Mucosa of descending colon (tissue), 3 donors: ENCODE measurements at regions not wholly inside any gene's neighbourhood (a gene's known extent, or its start where the extent isn't known, plus 50 kb on each side); places are given as distances from the start of the nearest gene placed in this dataset.

Source experiments
- ATAC-seq: fragments of 200-7000 bp; cut with Tn5 transposase; one replicate; pipeline ENCODE4 v1.9.1; 2020; ENCODE audit warnings: mild to moderate bottlenecking, moderate library complexity
- DNase-seq, 3 donors: peaks; one replicate each; pipeline ENCODE4 v3.0.0-alpha.2; 2020
- H3K36me3 ChIP-seq: fragments of 200-600 bp; one replicate; pipeline ENCODE4 v1.8.0; 2021; ENCODE audit warnings: low read depth, mild to moderate bottlenecking
- H3K4me1 ChIP-seq: fragments of 200-600 bp; one replicate; pipeline ENCODE4 v1.8.0; 2021; ENCODE audit warnings: low read depth, mild to moderate bottlenecking
- H3K4me3 ChIP-seq: fragments of 200-600 bp; one replicate; pipeline ENCODE4 v1.8.0; 2021; ENCODE audit warnings: mild to moderate bottlenecking
- H3K9me3 ChIP-seq: fragments of 200-600 bp; one replicate; pipeline ENCODE4 v1.8.0; 2021; ENCODE audit warnings: mild to moderate bottlenecking
- intact Hi-C, 2 donors: fragments of 100-400 bp; cut with DNase I in 1 of 2; cut with micrococcal nuclease in 1 of 2; formaldehyde crosslinking; loops; one replicate each; pipeline versions ENCODE4 v1.11.0 to v1.11.1; 2022; cut with DNase I, micrococcal nuclease
- TF ChIP-seq, protein P1 (sequence below): fragments of 200-600 bp; IDR thresholded peaks from one replicate; pipeline ENCODE4 v1.8.0; 2022; ENCODE audit warnings: antibody characterized with exemption, mild to moderate bottlenecking
- donor health status: DM: no; HTN: no; CAD: no; lungs with moderate emphysema.
- donor health status: DM: no; HTN: no; CAD: no.
- donor health status: DM: no; HTN: yes; CAD: no.

DNA sequence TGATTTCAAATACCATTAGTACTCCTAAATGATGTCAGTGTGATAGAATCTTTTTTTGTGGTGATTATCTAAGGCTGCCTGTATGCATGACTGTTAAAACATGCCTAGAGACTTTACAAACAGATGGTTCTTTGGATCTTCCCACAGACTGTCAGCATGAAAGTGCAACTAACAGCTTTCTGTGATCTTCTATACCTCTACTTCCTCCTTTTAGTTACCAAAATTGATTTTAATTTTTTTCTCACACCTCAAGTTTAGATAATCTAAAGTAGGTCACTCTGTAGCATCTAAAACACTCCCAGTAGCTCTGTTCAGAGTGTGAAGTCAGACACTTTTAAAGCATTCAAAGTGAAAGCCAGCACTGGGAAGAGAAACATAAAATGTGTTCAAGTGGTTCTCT lies 534.5 kb downstream of the PTPRC start:
- DNase-seq: no peak
- Histone ChIP-seq H3K4me3 (no peak overlapping the region), H3K4me1 (no peaks in the 10 kb centered on the region), H3K9me3 (no peaks in the 10 kb centered on the region), H3K36me3 (no peaks in the 10 kb centered on the region)
- TF ChIP-seq, protein P1, sequence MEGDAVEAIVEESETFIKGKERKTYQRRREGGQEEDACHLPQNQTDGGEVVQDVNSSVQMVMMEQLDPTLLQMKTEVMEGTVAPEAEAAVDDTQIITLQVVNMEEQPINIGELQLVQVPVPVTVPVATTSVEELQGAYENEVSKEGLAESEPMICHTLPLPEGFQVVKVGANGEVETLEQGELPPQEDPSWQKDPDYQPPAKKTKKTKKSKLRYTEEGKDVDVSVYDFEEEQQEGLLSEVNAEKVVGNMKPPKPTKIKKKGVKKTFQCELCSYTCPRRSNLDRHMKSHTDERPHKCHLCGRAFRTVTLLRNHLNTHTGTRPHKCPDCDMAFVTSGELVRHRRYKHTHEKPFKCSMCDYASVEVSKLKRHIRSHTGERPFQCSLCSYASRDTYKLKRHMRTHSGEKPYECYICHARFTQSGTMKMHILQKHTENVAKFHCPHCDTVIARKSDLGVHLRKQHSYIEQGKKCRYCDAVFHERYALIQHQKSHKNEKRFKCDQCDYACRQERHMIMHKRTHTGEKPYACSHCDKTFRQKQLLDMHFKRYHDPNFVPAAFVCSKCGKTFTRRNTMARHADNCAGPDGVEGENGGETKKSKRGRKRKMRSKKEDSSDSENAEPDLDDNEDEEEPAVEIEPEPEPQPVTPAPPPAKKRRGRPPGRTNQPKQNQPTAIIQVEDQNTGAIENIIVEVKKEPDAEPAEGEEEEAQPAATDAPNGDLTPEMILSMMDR: no peak
- ATAC-seq: peak; percentile 55
- intact Hi-C loops: no loop called here

DNA sequence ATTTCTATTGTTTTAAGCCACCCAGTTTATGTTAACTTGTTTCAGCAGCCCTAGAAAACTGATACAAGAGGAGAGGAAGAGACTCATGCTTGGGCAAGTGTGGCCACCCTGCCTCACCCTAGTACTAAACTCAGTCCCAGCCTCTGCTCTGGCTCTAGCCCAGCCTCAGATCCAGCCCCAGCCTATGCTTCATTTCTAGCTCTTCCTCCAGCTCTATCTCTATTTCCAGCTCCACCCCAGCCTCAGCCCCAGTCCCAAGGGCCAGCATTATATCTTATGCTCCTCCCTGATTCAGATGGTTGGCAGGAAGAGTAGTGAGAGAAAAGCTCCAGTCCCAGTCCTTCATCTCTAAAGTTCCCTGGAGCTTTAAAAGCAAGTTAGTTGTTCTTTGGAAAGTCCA lies 535.5 kb downstream of the PTPRC start:
- DNase-seq (no peak), ATAC-seq (no peak)
- Histone ChIP-seq H3K4me3 (no peak overlapping the region), H3K4me1 (no peaks in the 10 kb centered on the region), H3K9me3 (no peaks in the 10 kb centered on the region), H3K36me3 (no peaks in the 10 kb centered on the region)
- TF ChIP-seq, protein P1: no peak
- intact Hi-C loops: no loop called here

DNA sequence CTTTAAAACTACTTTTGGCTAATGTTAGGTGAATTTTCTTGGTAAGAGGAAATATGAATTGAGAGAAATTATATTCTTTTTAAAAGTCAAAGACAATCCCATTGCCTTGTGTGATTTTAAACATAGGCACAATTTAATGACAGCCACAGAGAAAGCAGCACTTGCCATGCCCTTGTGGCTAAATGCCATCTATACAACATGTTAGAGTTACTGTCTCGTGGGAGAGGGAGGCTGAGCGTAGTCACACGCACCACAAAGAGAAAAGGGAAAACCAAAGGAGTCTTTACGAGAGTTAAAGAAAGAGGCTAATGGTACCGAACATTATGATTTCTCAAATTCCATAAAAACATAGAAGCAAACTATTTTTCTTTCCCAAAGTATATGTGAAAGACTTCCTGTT lies 537.9 kb downstream of the PTPRC start:
- DNase-seq: no peak
- Histone ChIP-seq H3K9me3 (no peaks in the 10 kb centered on the region), H3K36me3 (no peaks in the 10 kb centered on the region), H3K4me1 (no peaks in the 10 kb centered on the region), H3K4me3 (no peak overlapping the region)
- TF ChIP-seq, protein P1: no peak
- no peak for ATAC-seq
- intact Hi-C loops: no loop called here

DNA sequence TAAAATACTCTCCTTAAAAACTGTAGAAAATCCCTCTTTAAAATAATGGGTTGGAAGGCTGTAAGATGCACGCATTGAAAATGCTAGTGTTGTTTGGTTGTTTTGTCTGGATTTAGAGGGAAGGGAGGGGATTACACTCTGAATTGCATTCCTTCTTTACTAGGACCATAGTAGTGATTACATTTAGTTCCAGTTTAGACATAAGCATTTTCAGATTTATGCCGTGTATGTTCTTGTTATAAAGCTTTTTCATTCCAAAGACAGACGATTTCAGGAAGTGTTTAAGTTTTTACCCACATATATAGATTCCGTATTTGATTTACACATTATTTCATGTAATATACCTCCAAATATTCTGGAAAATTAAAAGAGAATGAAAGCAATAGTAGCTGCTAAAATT lies 538.4 kb downstream of the PTPRC start:
- ATAC-seq: no peak

DNA sequence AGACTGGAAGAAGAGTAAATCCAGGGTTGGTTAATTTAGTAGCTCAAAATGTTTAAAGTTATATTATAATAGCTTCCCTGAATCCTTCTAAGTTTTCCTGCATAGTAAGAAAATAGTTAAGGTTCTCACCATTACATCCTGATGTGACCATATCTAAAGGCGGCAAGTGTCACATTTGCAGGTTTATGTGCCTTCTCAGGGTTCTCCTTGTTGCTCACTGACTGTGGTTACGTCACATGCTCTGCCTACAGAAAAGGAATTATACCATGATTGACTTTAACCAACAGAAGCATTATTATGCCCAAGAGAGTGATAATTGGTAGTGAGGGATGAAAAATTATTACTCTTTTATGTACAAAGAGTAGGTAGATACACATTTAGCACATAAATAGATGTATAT lies 539.8 kb downstream of the PTPRC start:
- no peak for ATAC-seq
- TF ChIP-seq, protein P1: no peak

More for the DNA sequence above, 538.4 kb downstream of the PTPRC start:
- Histone ChIP-seq H3K9me3 (no peaks in the 10 kb centered on the region), H3K4me1 (no peaks in the 10 kb centered on the region), H3K36me3 (no peaks in the 10 kb centered on the region), H3K4me3 (no peak overlapping the region)
- intact Hi-C loops: no loop called here
- TF ChIP-seq, protein P1: no peak
- no peak for DNase-seq

DNA sequence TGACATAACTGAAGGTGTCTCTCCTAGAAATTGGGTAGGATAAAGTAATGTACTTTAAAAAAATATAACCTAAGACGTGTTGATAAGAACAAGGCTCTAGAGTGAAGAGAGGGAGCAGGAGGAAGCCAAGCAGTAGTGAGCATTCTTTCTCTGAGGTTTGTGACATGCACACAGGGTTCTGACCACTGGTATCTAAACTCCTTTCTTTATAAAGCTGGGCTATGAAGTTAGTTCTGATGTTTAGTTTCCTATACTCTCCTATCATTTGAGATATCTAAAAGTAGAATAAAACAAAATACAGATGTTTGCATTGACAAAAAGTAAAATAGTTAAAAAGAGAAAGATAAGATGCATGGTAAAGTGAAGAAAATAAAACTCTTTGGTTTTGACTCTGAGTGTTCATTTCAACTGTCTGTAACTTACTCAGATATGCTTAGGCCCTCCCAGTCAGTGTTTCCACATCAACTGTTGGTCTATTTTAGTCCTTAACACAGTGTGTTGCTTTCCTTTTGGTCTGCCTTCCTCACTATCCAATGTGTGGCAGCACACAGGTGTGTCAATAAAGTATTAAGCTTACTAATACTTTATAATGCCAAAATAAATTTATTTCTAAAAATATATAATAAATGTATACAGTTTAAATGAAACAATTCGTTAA lies 543.5 kb downstream of the PTPRC start:
- H3K4me3 ChIP-seq: no peak overlapping the region
- H3K36me3 ChIP-seq: no peaks in the 10 kb centered on the region
- ATAC-seq: no peak
- TF ChIP-seq, protein P1: no peak
- DNase-seq: no peak
- no peaks in the 10 kb centered on the region for H3K9me3 ChIP-seq
- no peaks in the 10 kb centered on the region for H3K4me1 ChIP-seq
- intact Hi-C loops: no loop called here

More for the DNA sequence above, 539.8 kb downstream of the PTPRC start:
- Histone ChIP-seq H3K4me3 (no peak overlapping the region), H3K4me1 (no peaks in the 10 kb centered on the region), H3K36me3 (no peaks in the 10 kb centered on the region), H3K9me3 (no peaks in the 10 kb centered on the region)
- no peak for DNase-seq
- intact Hi-C loops: no loop called here
